Osteoblast (primary cell): ENCODE measurements at regions not wholly inside any gene's neighbourhood (a gene's known extent, or its start where the extent isn't known, plus 50 kb on each side); places are given as distances from the start of the nearest gene placed in this dataset.
"Not testable (repeated sequence)": the region's sequence is repeated elsewhere in the genome, so short reads cannot be mapped to it uniquely, and the experiment has no call there.

Experiments used
- DNase-seq: peaks from one replicate; pipeline ENCODE4 v3.0.0; 2011; ENCODE audit warnings: low spot score, mixed read lengths; ENCODE audit not compliant: insufficient read length; ENCODE audit errors: missing footprints
- H2AFZ ChIP-seq: 2 replicates; pipeline ENCODE4 v1.6.0; 2011; ENCODE audit warnings: mild to moderate bottlenecking, low read length
- H3K27ac ChIP-seq: 2 replicates; pipeline ENCODE4 v1.5.1; 2011; ENCODE audit warnings: mild to moderate bottlenecking, low read depth, low read length, moderate library complexity
- H3K27me3 ChIP-seq: 2 replicates; pipeline ENCODE4 v1.6.0; 2012; ENCODE audit warnings: mild to moderate bottlenecking, control low read depth, inconsistent platforms, low read length, moderate library complexity; ENCODE audit not compliant: insufficient read depth
- H3K36me3 ChIP-seq: 2 replicates; pipeline ENCODE4 v1.5.1; 2011; ENCODE audit warnings: mild to moderate bottlenecking, low read length, control low read depth, moderate library complexity; ENCODE audit not compliant: insufficient read depth
- H3K4me1 ChIP-seq: 2 replicates; pipeline ENCODE4 v1.5.1; 2011; ENCODE audit warnings: mild to moderate bottlenecking, low read length, control low read depth, moderate library complexity; ENCODE audit not compliant: insufficient read depth
- H3K4me2 ChIP-seq: 2 replicates; pipeline ENCODE4 v1.6.0; 2011; ENCODE audit warnings: mild to moderate bottlenecking, low read length; ENCODE audit not compliant: insufficient read depth
- H3K4me3 ChIP-seq: fragments of 200-600 bp; sonication (generic); 3 replicates; pipeline ENCODE4 v1.5.1; 2012; ENCODE audit warnings: mild to moderate bottlenecking, low read length, inconsistent platforms; ENCODE audit not compliant: insufficient read depth
- H3K79me2 ChIP-seq: 2 replicates; pipeline ENCODE4 v1.6.0; 2012; ENCODE audit warnings: mild to moderate bottlenecking, low read length, control low read depth, inconsistent platforms; ENCODE audit not compliant: insufficient read depth
- H3K9me3 ChIP-seq: 2 replicates; pipeline ENCODE4 v1.5.1; 2011; ENCODE audit warnings: low read depth, low read length, control low read depth
- H4K20me1 ChIP-seq: 2 replicates; pipeline ENCODE4 v1.6.0; 2012; ENCODE audit warnings: mild to moderate bottlenecking, low read length, control low read depth; ENCODE audit not compliant: insufficient read depth
- CTCF ChIP-seq: IDR thresholded peaks from 2 replicates; pipeline ENCODE4 v1.5.1; 2011; ENCODE audit warnings: mild to moderate bottlenecking, low read depth, low read length, moderate library complexity; ENCODE audit errors: extremely low read depth

GRCh38 chr9:71269859-71270258, 148.4 kb upstream of the TRPM3 start:
- no peaks in the 10 kb centered on the region for H4K20me1 ChIP-seq
- no peak for TF ChIP-seq CTCF
- no peak overlapping the region for H3K27ac ChIP-seq
- H3K4me2 ChIP-seq = no peak overlapping the region
- H3K27me3 ChIP-seq = no peaks in the 10 kb centered on the region
- H2AFZ ChIP-seq = no peak overlapping the region
- H3K4me1 ChIP-seq = no peaks in the 10 kb centered on the region
- H3K4me3 ChIP-seq = no peak overlapping the region
- H3K36me3 ChIP-seq = no peaks in the 10 kb centered on the region
- no peaks in the 10 kb centered on the region for H3K79me2 ChIP-seq
- DNase-seq = no peak
- no peaks in the 10 kb centered on the region for H3K9me3 ChIP-seq

GRCh38 chr9:71268871-71269635, 147.6 kb upstream of the TRPM3 start:
- H4K20me1 ChIP-seq = no peaks in the 10 kb centered on the region
- no peaks in the 10 kb centered on the region for H3K9me3 ChIP-seq
- no peaks in the 10 kb centered on the region for H3K36me3 ChIP-seq
- no peaks in the 10 kb centered on the region for H3K79me2 ChIP-seq
- H3K27ac ChIP-seq = no peak overlapping the region
- no peak overlapping the region for H2AFZ ChIP-seq
- H3K4me3 ChIP-seq = no peak overlapping the region
- H3K4me1 ChIP-seq = no peaks in the 10 kb centered on the region
- no peaks in the 10 kb centered on the region for H3K27me3 ChIP-seq
- DNase-seq = no peak
- no peak overlapping the region for H3K4me2 ChIP-seq
- no peak for TF ChIP-seq CTCF

- no peak overlapping the region for H3K27ac ChIP-seq
- H3K4me1 ChIP-seq = no peaks in the 10 kb centered on the region
- H3K9me3 ChIP-seq = no peaks in the 10 kb centered on the region
- no peak overlapping the region for H3K4me3 ChIP-seq
- DNase-seq = no peak
- H3K79me2 ChIP-seq = no peaks in the 10 kb centered on the region
- H3K27me3 ChIP-seq = no peaks in the 10 kb centered on the region
- TF ChIP-seq CTCF = no peak
- H3K4me2 ChIP-seq = no peak overlapping the region
- H3K36me3 ChIP-seq = no peaks in the 10 kb centered on the region
- H2AFZ ChIP-seq = no peak overlapping the region
- no peaks in the 10 kb centered on the region for H4K20me1 ChIP-seq
Measured at GRCh38 chr9:71263451-71263850, 142.0 kb upstream of the TRPM3 start.

- H3K9me3 ChIP-seq, H3K27me3 ChIP-seq, H3K4me1 ChIP-seq, H2AFZ ChIP-seq, H4K20me1 ChIP-seq, H3K4me2 ChIP-seq, H3K4me3 ChIP-seq, DNase-seq, H3K36me3 ChIP-seq, H3K79me2 ChIP-seq, H3K27ac ChIP-seq: not testable (repeated sequence)
Measured at GRCh38 chr9:71260419-71260818, 139.0 kb upstream of the TRPM3 start.
